IPS-18a (cell line): ENCODE measurements at regions not wholly inside any gene's neighbourhood (a gene's known extent, or its start where the extent isn't known, plus 50 kb on each side); places are given as distances from the start of the nearest gene placed in this dataset.
"Not testable (repeated sequence)": the region's sequence is repeated elsewhere in the genome, so short reads cannot be mapped to it uniquely, and the experiment has no call there.

ENCODE experiments used
- H3K27ac ChIP-seq: one replicate; pipeline ENCODE4 v1.5.1; 2013; ENCODE audit warnings: low read length
- H3K27me3 ChIP-seq: one replicate; pipeline ENCODE4 v1.6.1; 2013; ENCODE audit warnings: mild to moderate bottlenecking, low read length; ENCODE audit not compliant: control insufficient read depth, insufficient read depth
- H3K36me3 ChIP-seq: one replicate; pipeline ENCODE4 v1.6.1; 2013; ENCODE audit warnings: low read depth, low read length; ENCODE audit not compliant: control insufficient read depth
- H3K4me1 ChIP-seq: one replicate; pipeline ENCODE4 v1.6.1; 2013; ENCODE audit warnings: low read depth, low read length; ENCODE audit not compliant: control insufficient read depth
- H3K4me3 ChIP-seq: one replicate; pipeline ENCODE4 v1.5.1; 2013; ENCODE audit warnings: low read length
- H3K9ac ChIP-seq: one replicate; pipeline ENCODE4 v1.6.1; 2013; ENCODE audit warnings: mild to moderate bottlenecking, low read length, moderate library complexity
- H3K9me3 ChIP-seq: one replicate; pipeline ENCODE4 v1.6.1; 2013; ENCODE audit warnings: low read depth, low read length; ENCODE audit not compliant: control insufficient read depth

GRCh38 chr2:8125741-8126711 lies 555.8 kb upstream of the ID2 start:
- H3K9me3 ChIP-seq, result no peaks in the 10 kb centered on the region
- H3K36me3 ChIP-seq, result no peaks in the 10 kb centered on the region
- no peaks in the 10 kb centered on the region for H3K4me1 ChIP-seq
- H3K27me3 ChIP-seq, result no peaks in the 10 kb centered on the region
- no peak overlapping the region for H3K9ac ChIP-seq
- H3K4me3 ChIP-seq, result no peak overlapping the region
- H3K27ac ChIP-seq, result no peak overlapping the region

GRCh38 chr2:8126783-8127182 lies 555.1 kb upstream of the ID2 start:
- no peaks in the 10 kb centered on the region for H3K4me1 ChIP-seq
- no peak overlapping the region for H3K4me3 ChIP-seq
- no peak overlapping the region for H3K9ac ChIP-seq
- H3K27ac ChIP-seq, result no peak overlapping the region
- H3K36me3 ChIP-seq, result no peaks in the 10 kb centered on the region
- H3K9me3 ChIP-seq, result no peaks in the 10 kb centered on the region
- H3K27me3 ChIP-seq, result no peaks in the 10 kb centered on the region

DNA sequence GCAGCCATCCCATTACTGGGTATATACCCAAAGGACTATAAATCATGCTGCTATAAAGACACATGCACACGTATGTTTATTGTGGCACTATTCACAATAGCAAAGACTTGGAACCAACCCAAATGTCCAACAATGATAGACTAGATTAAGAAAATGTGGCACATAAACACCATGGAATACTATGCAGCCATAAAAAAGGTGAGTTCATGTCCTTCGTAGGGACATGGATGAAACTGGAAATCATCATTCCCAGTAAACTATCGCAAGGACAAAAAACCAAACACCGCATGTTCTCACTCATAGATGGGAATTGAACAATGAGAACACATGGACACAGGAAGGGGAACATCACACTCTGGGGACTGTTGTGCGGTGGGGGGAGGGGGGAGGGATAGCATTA lies 550.4 kb upstream of the ID2 start:
- not testable (repeated sequence) for H3K4me1 ChIP-seq, H3K27me3 ChIP-seq, H3K9me3 ChIP-seq, H3K27ac ChIP-seq, H3K9ac ChIP-seq, H3K4me3 ChIP-seq, H3K36me3 ChIP-seq

- Histone ChIP-seq H3K27ac (no peak overlapping the region), H3K36me3 (no peaks in the 10 kb centered on the region), H3K9ac (no peak overlapping the region), H3K4me3 (no peak overlapping the region), H3K4me1 (no peaks in the 10 kb centered on the region), H3K9me3 (no peaks in the 10 kb centered on the region), H3K27me3 (no peaks in the 10 kb centered on the region)
These were observed 549.5 kb upstream of the ID2 start for GRCh38 chr2:8132351-8132831.

- H3K9me3 ChIP-seq, result no peaks in the 10 kb centered on the region
- H3K9ac ChIP-seq, result no peak overlapping the region
- no peak overlapping the region for H3K4me3 ChIP-seq
- H3K27me3 ChIP-seq, result no peaks in the 10 kb centered on the region
- no peak overlapping the region for H3K27ac ChIP-seq
- no peaks in the 10 kb centered on the region for H3K4me1 ChIP-seq
- no peaks in the 10 kb centered on the region for H3K36me3 ChIP-seq
These were observed 549.0 kb upstream of the ID2 start for GRCh38 chr2:8132879-8133278.

DNA sequence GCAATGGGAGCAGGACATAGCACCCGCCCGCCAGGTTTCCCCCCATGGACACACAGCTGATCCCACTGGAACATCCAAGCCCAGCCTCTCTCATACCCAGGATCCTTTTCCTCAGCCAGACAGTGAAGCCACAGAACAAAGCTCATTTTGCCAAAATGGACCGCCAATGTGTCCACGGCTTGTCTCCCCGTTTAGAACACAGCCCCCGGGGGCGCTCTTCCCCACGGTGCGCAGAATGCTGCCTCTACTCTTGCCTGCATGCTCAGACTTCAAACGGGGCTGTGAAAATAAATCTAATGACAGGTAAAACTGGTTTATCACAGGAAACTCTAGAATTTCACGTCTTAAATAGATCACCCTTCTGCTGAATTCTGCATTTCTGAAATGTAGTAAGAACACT lies 548.5 kb upstream of the ID2 start:
- no peaks in the 10 kb centered on the region for H3K4me1 ChIP-seq
- H3K9ac ChIP-seq, result no peak overlapping the region
- H3K4me3 ChIP-seq, result no peak overlapping the region
- no peaks in the 10 kb centered on the region for H3K36me3 ChIP-seq
- no peaks in the 10 kb centered on the region for H3K9me3 ChIP-seq
- H3K27me3 ChIP-seq, result no peaks in the 10 kb centered on the region
- no peak overlapping the region for H3K27ac ChIP-seq

DNA sequence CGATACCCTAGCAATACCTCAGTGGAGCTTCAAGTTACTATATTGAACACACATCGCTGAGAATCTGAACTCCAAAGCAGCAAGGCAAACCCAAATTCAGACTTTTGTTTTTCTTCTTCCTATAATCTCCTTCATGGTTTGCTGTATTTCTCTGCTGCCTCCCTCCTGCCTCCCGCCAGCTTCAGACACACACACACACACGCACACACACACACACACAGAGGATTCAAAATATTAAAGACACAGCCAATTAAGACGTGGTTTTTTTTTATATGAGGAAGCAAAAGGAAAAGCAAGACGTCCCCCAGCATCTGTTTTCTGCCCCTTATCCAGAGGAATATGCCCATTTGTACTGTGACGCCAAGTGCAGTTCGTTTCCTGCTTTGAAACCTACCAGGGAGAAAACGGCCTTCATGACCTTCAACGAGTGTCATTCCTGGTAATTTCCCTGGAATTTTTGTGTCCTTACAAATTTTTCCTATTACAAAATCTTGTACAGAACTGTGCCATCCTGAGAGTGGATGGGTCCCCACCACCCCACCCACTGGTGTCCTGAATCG lies 547.9 kb upstream of the ID2 start:
- Histone ChIP-seq H3K27ac (no peak overlapping the region), H3K36me3 (no peaks in the 10 kb centered on the region), H3K27me3 (no peaks in the 10 kb centered on the region), H3K4me3 (no peak overlapping the region), H3K4me1 (no peaks in the 10 kb centered on the region), H3K9ac (no peak overlapping the region), H3K9me3 (no peaks in the 10 kb centered on the region)

GRCh38 chr2:8134473-8134932 lies 547.4 kb upstream of the ID2 start:
- Histone ChIP-seq H3K9me3 (no peaks in the 10 kb centered on the region), H3K36me3 (no peaks in the 10 kb centered on the region), H3K9ac (no peak overlapping the region), H3K27me3 (no peaks in the 10 kb centered on the region), H3K4me3 (no peak overlapping the region), H3K4me1 (no peaks in the 10 kb centered on the region), H3K27ac (no peak overlapping the region)

DNA sequence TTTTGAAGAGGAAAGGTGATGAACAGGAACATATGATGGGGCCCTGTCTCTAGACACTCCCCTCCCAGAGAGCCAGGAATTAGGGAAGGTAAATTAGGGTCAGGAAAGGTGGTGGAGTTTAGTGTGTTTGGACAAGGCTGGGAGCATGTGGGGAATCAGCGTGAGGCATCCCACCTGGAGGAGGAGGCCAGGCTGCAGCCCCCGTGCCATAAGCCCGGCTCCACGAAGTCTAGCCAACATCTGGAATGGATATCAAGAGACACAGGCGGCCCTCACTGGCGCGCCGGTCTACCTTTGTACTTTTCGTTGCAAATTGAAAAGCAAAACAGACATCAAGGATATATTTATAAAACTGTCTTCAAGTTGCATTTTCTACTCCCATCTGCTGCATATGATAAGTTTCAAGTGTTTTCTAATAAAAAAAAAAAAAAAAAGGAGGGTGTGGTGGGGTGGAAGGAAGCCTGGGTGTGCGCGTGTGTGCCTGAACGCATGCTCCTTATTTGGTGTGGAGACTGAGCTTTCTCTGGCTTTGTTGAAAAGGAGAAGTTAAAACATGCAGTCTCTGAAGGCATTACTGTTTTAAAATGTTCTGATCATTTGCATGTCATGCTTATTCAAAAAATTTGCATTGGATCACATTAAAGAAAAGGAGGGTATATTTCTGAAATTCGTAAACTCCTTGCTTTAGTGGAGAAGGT lies 546.7 kb upstream of the ID2 start:
- no peaks in the 10 kb centered on the region for H3K9me3 ChIP-seq
- H3K4me3 ChIP-seq, result no peak overlapping the region
- H3K27me3 ChIP-seq, result no peaks in the 10 kb centered on the region
- no peak overlapping the region for H3K9ac ChIP-seq
- no peaks in the 10 kb centered on the region for H3K36me3 ChIP-seq
- no peaks in the 10 kb centered on the region for H3K4me1 ChIP-seq
- no peak overlapping the region for H3K27ac ChIP-seq

- H3K27me3 ChIP-seq, result no peaks in the 10 kb centered on the region
- no peaks in the 10 kb centered on the region for H3K4me1 ChIP-seq
- H3K9me3 ChIP-seq, result no peaks in the 10 kb centered on the region
- H3K27ac ChIP-seq, result no peak overlapping the region
- H3K4me3 ChIP-seq, result no peak overlapping the region
- H3K9ac ChIP-seq, result no peak overlapping the region
- no peaks in the 10 kb centered on the region for H3K36me3 ChIP-seq
These were observed 544.1 kb upstream of the ID2 start for GRCh38 chr2:8137801-8138200.

DNA sequence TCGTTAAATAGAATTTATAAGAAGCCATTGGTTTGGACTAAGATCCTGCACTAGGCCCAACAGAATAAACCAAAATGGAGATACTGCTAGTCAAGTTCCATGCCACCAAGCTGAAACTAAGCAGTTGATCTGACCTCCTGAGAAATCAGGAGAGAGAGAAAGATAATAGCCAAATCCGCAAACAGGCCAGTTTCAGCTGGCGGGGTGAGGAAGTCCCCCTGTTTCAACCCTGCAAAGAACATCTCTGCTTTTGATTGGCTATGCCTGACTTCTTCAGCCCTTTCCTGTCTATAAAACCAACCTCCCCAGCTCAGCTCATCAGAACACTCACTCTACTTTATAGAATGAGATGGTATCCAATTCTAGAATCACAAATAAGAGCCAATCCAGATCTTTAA lies 543.3 kb upstream of the ID2 start:
- H3K27ac ChIP-seq, result no peak overlapping the region
- H3K4me3 ChIP-seq, result no peak overlapping the region
- H3K9ac ChIP-seq, result no peak overlapping the region
- H3K27me3 ChIP-seq, result no peaks in the 10 kb centered on the region
- H3K36me3 ChIP-seq, result no peaks in the 10 kb centered on the region
- no peaks in the 10 kb centered on the region for H3K9me3 ChIP-seq
- no peaks in the 10 kb centered on the region for H3K4me1 ChIP-seq
